HL-60 (cell line): ENCODE measurements at regions not wholly inside any gene's neighbourhood (a gene's known extent, or its start where the extent isn't known, plus 50 kb on each side); places are given as distances from the start of the nearest gene placed in this dataset.
A peak's percentile ranks its signal among the peaks of the same experiment; 100 is the strongest.

Source experiments
- DNase-seq, 2 experiments: peaks; one replicate each; pipeline ENCODE4 v3.0.0-alpha.2; 2010 to 2020; ENCODE audit warnings: low read depth in 1 of 2, low spot score in 1 of 2
- H3K27ac ChIP-seq: fragments of 250-450 bp; sonication (Bioruptor Pico); replicated peaks from 2 replicates; pipeline ENCODE4 v1.5.1; 2020; ENCODE audit warnings: mild to moderate bottlenecking, moderate library complexity
- H3K27me3 ChIP-seq: fragments of 250-450 bp; sonication (Bioruptor Pico); 2 replicates; pipeline ENCODE4 v1.5.1; 2021; ENCODE audit warnings: mild to moderate bottlenecking, moderate library complexity; ENCODE audit not compliant: insufficient read depth, poor library complexity, severe bottlenecking
- H3K4me3 ChIP-seq: replicated peaks from 2 replicates; pipeline ENCODE4 v1.5.1; 2011; ENCODE audit warnings: mild to moderate bottlenecking, control low read depth, low read length; ENCODE audit not compliant: insufficient read depth
- GABPA ChIP-seq: IDR thresholded peaks from 2 replicates; pipeline ENCODE4 v1.6.1; 2012; ENCODE audit warnings: low read depth
- POLR2AphosphoS5 ChIP-seq: IDR thresholded peaks from 2 replicates; pipeline ENCODE4 v1.6.1; 2012; ENCODE audit warnings: low read depth
- SPI1 ChIP-seq: IDR thresholded peaks from 2 replicates; pipeline ENCODE4 v1.6.1; 2012; ENCODE audit warnings: low read depth, mild to moderate bottlenecking, borderline replicate concordance
- TF ChIP-seq, protein P1 (sequence below): IDR thresholded peaks from one replicate; pipeline ENCODE4 v1.5.1; 2011; ENCODE audit warnings: low read length, control low read depth, inconsistent platforms; ENCODE audit not compliant: insufficient read depth
- TF ChIP-seq, protein P2 (sequence below): IDR thresholded peaks from 2 replicates; pipeline ENCODE4 v1.6.1; 2012; ENCODE audit warnings: low read depth; ENCODE audit not compliant: insufficient replicate concordance

DNA sequence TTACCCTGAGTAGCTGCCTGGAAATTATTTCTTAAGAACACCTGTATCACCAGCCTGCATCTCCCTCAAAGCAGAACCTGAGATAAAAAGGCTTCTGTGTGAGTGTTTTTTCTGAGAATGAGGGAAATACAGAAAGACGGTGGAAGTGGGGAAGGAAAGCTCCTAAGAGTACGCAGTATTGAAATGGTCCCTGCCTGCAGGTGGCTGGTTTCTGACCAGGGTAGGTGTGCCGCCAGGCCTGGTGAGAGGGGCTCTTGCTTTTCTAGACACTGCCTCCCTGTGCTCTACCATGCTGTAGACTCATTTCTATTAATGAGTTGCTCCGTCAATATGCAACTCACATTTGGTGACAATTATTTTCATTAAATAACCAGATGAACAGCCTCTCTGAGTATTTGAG is 201.7 kb downstream of the MAP2K4 start:
- TF ChIP-seq POLR2AphosphoS5 (no peak), SPI1 (no peak)
- H3K27ac ChIP-seq: no peak overlapping the region
- no peaks in the 10 kb centered on the region for H3K27me3 ChIP-seq
- no peak overlapping the region for H3K4me3 ChIP-seq
- DNase-seq: no peak

DNA sequence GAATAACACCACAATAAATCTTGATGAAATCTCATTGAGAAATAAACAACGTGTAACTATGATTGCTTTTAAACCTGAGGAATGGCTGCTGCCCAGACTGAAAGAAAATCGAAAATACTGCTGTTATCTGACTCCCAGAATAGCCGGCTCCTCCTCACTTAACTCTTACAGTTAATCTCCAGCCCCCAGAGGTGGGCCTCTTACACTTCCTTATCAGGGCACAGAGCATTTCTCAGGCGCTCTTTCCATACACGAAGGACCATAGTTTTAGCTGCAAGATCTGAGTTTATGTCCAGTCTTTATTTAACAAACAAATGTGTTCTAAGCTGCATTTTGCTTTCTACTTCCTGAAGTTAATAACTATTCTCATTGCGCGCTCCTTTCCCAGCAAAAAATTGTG is 206.9 kb downstream of the MAP2K4 start:
- no peak for TF ChIP-seq GABPA
- no peak for TF ChIP-seq SPI1
- TF ChIP-seq, protein P1, sequence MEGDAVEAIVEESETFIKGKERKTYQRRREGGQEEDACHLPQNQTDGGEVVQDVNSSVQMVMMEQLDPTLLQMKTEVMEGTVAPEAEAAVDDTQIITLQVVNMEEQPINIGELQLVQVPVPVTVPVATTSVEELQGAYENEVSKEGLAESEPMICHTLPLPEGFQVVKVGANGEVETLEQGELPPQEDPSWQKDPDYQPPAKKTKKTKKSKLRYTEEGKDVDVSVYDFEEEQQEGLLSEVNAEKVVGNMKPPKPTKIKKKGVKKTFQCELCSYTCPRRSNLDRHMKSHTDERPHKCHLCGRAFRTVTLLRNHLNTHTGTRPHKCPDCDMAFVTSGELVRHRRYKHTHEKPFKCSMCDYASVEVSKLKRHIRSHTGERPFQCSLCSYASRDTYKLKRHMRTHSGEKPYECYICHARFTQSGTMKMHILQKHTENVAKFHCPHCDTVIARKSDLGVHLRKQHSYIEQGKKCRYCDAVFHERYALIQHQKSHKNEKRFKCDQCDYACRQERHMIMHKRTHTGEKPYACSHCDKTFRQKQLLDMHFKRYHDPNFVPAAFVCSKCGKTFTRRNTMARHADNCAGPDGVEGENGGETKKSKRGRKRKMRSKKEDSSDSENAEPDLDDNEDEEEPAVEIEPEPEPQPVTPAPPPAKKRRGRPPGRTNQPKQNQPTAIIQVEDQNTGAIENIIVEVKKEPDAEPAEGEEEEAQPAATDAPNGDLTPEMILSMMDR: no peak
- TF ChIP-seq, protein P2, sequence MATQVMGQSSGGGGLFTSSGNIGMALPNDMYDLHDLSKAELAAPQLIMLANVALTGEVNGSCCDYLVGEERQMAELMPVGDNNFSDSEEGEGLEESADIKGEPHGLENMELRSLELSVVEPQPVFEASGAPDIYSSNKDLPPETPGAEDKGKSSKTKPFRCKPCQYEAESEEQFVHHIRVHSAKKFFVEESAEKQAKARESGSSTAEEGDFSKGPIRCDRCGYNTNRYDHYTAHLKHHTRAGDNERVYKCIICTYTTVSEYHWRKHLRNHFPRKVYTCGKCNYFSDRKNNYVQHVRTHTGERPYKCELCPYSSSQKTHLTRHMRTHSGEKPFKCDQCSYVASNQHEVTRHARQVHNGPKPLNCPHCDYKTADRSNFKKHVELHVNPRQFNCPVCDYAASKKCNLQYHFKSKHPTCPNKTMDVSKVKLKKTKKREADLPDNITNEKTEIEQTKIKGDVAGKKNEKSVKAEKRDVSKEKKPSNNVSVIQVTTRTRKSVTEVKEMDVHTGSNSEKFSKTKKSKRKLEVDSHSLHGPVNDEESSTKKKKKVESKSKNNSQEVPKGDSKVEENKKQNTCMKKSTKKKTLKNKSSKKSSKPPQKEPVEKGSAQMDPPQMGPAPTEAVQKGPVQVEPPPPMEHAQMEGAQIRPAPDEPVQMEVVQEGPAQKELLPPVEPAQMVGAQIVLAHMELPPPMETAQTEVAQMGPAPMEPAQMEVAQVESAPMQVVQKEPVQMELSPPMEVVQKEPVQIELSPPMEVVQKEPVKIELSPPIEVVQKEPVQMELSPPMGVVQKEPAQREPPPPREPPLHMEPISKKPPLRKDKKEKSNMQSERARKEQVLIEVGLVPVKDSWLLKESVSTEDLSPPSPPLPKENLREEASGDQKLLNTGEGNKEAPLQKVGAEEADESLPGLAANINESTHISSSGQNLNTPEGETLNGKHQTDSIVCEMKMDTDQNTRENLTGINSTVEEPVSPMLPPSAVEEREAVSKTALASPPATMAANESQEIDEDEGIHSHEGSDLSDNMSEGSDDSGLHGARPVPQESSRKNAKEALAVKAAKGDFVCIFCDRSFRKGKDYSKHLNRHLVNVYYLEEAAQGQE: no peak
- no peak for TF ChIP-seq POLR2AphosphoS5
- H3K4me3 ChIP-seq: no peak overlapping the region
- H3K27me3 ChIP-seq: no peaks in the 10 kb centered on the region
- H3K27ac ChIP-seq: no peak overlapping the region
- no peak for DNase-seq

DNA sequence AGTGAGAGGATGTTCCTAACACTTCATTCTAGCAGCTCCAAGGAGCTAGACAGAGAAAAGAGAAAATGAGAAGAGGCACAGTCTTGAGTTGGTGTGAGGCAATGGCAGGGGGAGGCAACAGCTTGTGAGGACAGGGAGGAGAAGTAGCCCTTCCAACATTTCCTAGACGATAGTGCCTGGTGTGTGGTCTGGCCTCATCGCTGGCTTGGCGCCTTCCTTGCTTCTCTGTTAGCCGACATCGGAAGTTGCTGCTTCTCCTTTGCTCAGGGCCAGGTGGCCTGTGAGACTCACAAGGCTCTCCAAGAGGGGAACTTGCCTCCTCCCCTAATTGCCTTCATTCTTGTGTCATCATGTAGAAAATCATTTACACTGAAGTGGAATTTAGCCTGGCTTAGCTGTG is 208.7 kb downstream of the MAP2K4 start:
- Histone ChIP-seq H3K27me3 (no peaks in the 10 kb centered on the region), H3K27ac (no peak overlapping the region), H3K4me3 (no peak overlapping the region)
- peak in 1 of 2 experiments; percentile 20 for DNase-seq
- TF ChIP-seq, protein P1: no peak
- TF ChIP-seq, protein P2: no peak
- TF ChIP-seq SPI1: no peak
- TF ChIP-seq POLR2AphosphoS5: no peak
- TF ChIP-seq GABPA: no peak

DNA sequence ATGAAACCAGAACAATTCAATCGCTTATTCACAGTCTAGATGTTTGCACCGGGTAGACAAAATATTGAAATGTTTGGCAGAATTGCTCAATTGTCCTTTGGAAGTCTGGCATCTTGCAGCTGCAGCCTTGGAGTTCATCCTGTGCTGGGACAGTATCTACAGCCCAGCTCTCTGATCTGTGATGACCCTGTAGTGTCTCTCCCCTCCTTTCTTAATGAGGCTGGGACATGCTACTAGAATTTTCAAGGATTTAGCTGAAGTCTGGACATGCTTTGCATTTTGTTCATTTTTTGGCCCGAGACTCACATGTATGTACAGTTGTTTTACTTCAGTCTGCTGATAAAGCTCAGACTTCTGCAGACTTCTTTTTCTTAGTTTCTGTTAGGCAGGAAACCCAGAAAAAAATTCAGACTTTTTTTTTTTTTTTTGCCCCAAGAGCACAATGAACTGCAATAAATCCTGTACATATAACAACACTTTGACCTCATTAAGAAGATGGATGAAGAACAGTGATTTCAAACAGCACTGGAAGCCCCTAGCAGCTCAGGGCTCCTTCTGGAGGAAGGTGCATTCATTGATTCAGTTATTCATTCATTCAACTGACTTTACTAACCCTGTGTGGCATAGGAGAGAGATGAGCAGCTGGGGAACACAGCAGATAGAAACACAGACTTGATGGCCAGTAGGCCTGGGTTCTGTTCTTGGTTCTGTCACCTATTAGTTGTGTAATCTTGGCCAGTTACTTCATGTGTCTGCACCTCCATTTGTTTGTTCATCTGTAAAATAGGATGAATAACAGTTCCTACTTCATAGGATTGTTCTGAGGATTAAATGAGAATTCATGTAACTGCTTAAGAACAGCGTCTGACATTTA is 210.0 kb downstream of the MAP2K4 start:
- DNase-seq: no peak
- no peaks in the 10 kb centered on the region for H3K27me3 ChIP-seq
- TF ChIP-seq, protein P1: no peak
- TF ChIP-seq POLR2AphosphoS5 (no peak), GABPA (no peak), SPI1 (no peak)
- TF ChIP-seq, protein P2: no peak
- H3K27ac ChIP-seq: no peak overlapping the region
- no peak overlapping the region for H3K4me3 ChIP-seq
